H9 (cell line): ENCODE measurements at regions not wholly inside any gene's neighbourhood (a gene's known extent, or its start where the extent isn't known, plus 50 kb on each side); places are given as distances from the start of the nearest gene placed in this dataset.

ENCODE experiments used
- DNase-seq: peaks from one replicate; pipeline ENCODE4 v3.0.0-alpha.2; 2017
- H2AFZ ChIP-seq: one replicate; pipeline ENCODE4 v1.6.1; 2013; ENCODE audit warnings: mild to moderate bottlenecking, low read length, control low read depth, moderate library complexity
- H2AK5ac ChIP-seq: 2 replicates; pipeline ENCODE4 v1.6.1; 2013; ENCODE audit warnings: low read length, control low read depth, mixed read lengths; ENCODE audit not compliant: insufficient read length
- H2BK120ac ChIP-seq: one replicate; pipeline ENCODE4 v1.6.1; 2013; ENCODE audit warnings: low read depth, mild to moderate bottlenecking, low read length, control low read depth, inconsistent platforms; ENCODE audit not compliant: poor library complexity, severe bottlenecking
- H2BK12ac ChIP-seq: 2 replicates; pipeline ENCODE4 v1.6.1; 2013; ENCODE audit warnings: low read length, control low read depth, mixed read lengths, low read depth; ENCODE audit not compliant: insufficient read length
- H2BK15ac ChIP-seq: 2 replicates; pipeline ENCODE4 v1.6.1; 2013; ENCODE audit warnings: low read depth, low read length, control low read depth
- H2BK20ac ChIP-seq: one replicate; pipeline ENCODE4 v1.6.1; 2013; ENCODE audit warnings: low read depth, mild to moderate bottlenecking, low read length, control low read depth, inconsistent platforms; ENCODE audit not compliant: poor library complexity, severe bottlenecking
- H2BK5ac ChIP-seq: 2 replicates; pipeline ENCODE4 v1.6.1; 2013; ENCODE audit warnings: low read length, control low read depth, mixed read lengths; ENCODE audit not compliant: insufficient read length
- H3K14ac ChIP-seq: 2 replicates; pipeline ENCODE4 v1.6.1; 2013; ENCODE audit warnings: low read length, control low read depth; ENCODE audit not compliant: insufficient read depth
- H3K18ac ChIP-seq: 2 replicates; pipeline ENCODE4 v1.6.1; 2013; ENCODE audit warnings: low read depth, mild to moderate bottlenecking, mixed read lengths, low read length, control low read depth; ENCODE audit not compliant: insufficient read length
- H3K23ac ChIP-seq: 2 replicates; pipeline ENCODE4 v1.6.1; 2013; ENCODE audit warnings: low read length, control low read depth, mixed read lengths, low read depth; ENCODE audit not compliant: insufficient read length
- H3K23me2 ChIP-seq: 2 replicates; pipeline ENCODE4 v1.6.1; 2013; ENCODE audit warnings: low read depth, mild to moderate bottlenecking, mixed read lengths, low read length, control low read depth; ENCODE audit not compliant: insufficient read length, poor library complexity, severe bottlenecking
- H3K27ac ChIP-seq: 2 replicates; pipeline ENCODE4 v1.5.1; 2013; ENCODE audit warnings: low read length, control low read depth, mixed read lengths, low read depth; ENCODE audit not compliant: insufficient read length
- H3K27me3 ChIP-seq: 2 replicates; pipeline ENCODE4 v1.6.1; 2013; ENCODE audit warnings: low read length, control low read depth, inconsistent platforms; ENCODE audit not compliant: insufficient read depth
- H3K4ac ChIP-seq: 2 replicates; pipeline ENCODE4 v1.6.1; 2013; ENCODE audit warnings: low read depth, mild to moderate bottlenecking, control low read depth, inconsistent platforms, low read length, moderate library complexity
- H3K4me1 ChIP-seq: 2 replicates; pipeline ENCODE4 v1.6.1; 2013; ENCODE audit warnings: low read length, control low read depth, inconsistent platforms; ENCODE audit not compliant: insufficient read depth
- H3K4me2 ChIP-seq: 2 replicates; pipeline ENCODE4 v1.6.1; 2013; ENCODE audit warnings: low read length, control low read depth, mixed read lengths; ENCODE audit not compliant: insufficient read length, insufficient read depth
- H3K56ac ChIP-seq: 2 replicates; pipeline ENCODE4 v1.6.1; 2013; ENCODE audit warnings: low read depth, mild to moderate bottlenecking, mixed read lengths, low read length, control low read depth; ENCODE audit not compliant: insufficient read length
- H3K79me1 ChIP-seq: 2 replicates; pipeline ENCODE4 v1.6.1; 2013; ENCODE audit warnings: low read depth, mild to moderate bottlenecking, moderate library complexity, low read length, control low read depth, inconsistent platforms; ENCODE audit not compliant: insufficient read depth, poor library complexity, severe bottlenecking
- H3K79me2 ChIP-seq: 2 replicates; pipeline ENCODE4 v1.6.1; 2013; ENCODE audit warnings: low read length, control low read depth, inconsistent platforms; ENCODE audit not compliant: insufficient read depth
- H3K9ac ChIP-seq: 2 replicates; pipeline ENCODE4 v1.6.1; 2013; ENCODE audit warnings: low read length, control low read depth, mixed read lengths; ENCODE audit not compliant: insufficient read length; ENCODE audit errors: extremely low read depth
- H3K9me3 ChIP-seq: one replicate; pipeline ENCODE4 v1.6.1; 2013; ENCODE audit warnings: low read depth, low read length, inconsistent platforms; ENCODE audit not compliant: control insufficient read depth
- H3T11ph ChIP-seq: one replicate; pipeline ENCODE4 v1.6.1; 2013; ENCODE audit warnings: mild to moderate bottlenecking, low read length, control low read depth, inconsistent platforms
- H4K20me1 ChIP-seq: one replicate; pipeline ENCODE4 v1.6.1; 2013; ENCODE audit not compliant: control insufficient read depth, insufficient read length, insufficient read depth
- H4K5ac ChIP-seq: 2 replicates; pipeline ENCODE4 v1.6.1; 2013; ENCODE audit warnings: low read depth, mild to moderate bottlenecking, mixed read lengths, low read length, control low read depth; ENCODE audit not compliant: insufficient read length
- H4K8ac ChIP-seq: replicated peaks from 2 replicates; pipeline ENCODE4 v1.6.1; 2013; ENCODE audit warnings: low read length, control low read depth, mixed read lengths, low read depth; ENCODE audit not compliant: insufficient read length
- H4K91ac ChIP-seq: 2 replicates; pipeline ENCODE4 v1.6.1; 2013; ENCODE audit warnings: low read depth, mild to moderate bottlenecking, moderate library complexity, mixed read lengths, low read length, control low read depth; ENCODE audit not compliant: insufficient read length
- H3K27ac Mint-ChIP-seq, 3 experiments: 2 replicates in 2 of 3; 3 replicates in 1 of 3; pipeline ENCODE4 v1.8.0; 2020 to 2021; ENCODE audit warnings: mixed read lengths in 3 of 3, mild to moderate bottlenecking in 1 of 3, moderate library complexity in 1 of 3
- H3K27me3 Mint-ChIP-seq: 2 replicates; pipeline ENCODE4 v1.8.0; 2021; ENCODE audit warnings: low read depth, mild to moderate bottlenecking, moderate library complexity, mixed read lengths
- H3K36me3 Mint-ChIP-seq, 3 experiments: 2 replicates in 2 of 3; 3 replicates in 1 of 3; pipeline ENCODE4 v1.8.0; 2020 to 2021; ENCODE audit warnings: low read depth in 3 of 3, mixed read lengths in 3 of 3; ENCODE audit not compliant: insufficient read depth in 1 of 3
- H3K4me1 Mint-ChIP-seq, 2 experiments: 2 replicates each; pipeline ENCODE4 v1.8.0; 2020; ENCODE audit warnings: mixed read lengths in 2 of 2
- H3K4me3 Mint-ChIP-seq, 2 experiments: 2 replicates in 1 of 2; 3 replicates in 1 of 2; pipeline ENCODE4 v1.8.0; 2020 to 2021; ENCODE audit warnings: mild to moderate bottlenecking in 2 of 2, mixed read lengths in 2 of 2, moderate library complexity in 1 of 2
- H3K9me3 Mint-ChIP-seq, 2 experiments: 2 replicates in 1 of 2; 3 replicates in 1 of 2; pipeline ENCODE4 v1.8.0; 2020; ENCODE audit warnings: mild to moderate bottlenecking in 2 of 2, mixed read lengths in 2 of 2, moderate library complexity in 1 of 2
- CTCF ChIP-seq: fragments of 200-600 bp; sonication (generic); conservative IDR thresholded peaks from 3 replicates; pipeline ENCODE4 v1.8.0; 2021; ENCODE audit warnings: antibody characterized with exemption, mild to moderate bottlenecking
- WGBS: extraction: QIAGEN DNeasy Blood & Tissue Kit; methylation state at CpG from one replicate; pipeline ENCODE4 v1.1.7; 2013; ENCODE audit warnings: missing lambda C conversion rate, low lambda C conversion rate, mixed read lengths; ENCODE audit not compliant: insufficient read length; ENCODE audit errors: extremely low coverage; 5-methylcytosine and 5-hydroxymethylcytosine counted together

DNA sequence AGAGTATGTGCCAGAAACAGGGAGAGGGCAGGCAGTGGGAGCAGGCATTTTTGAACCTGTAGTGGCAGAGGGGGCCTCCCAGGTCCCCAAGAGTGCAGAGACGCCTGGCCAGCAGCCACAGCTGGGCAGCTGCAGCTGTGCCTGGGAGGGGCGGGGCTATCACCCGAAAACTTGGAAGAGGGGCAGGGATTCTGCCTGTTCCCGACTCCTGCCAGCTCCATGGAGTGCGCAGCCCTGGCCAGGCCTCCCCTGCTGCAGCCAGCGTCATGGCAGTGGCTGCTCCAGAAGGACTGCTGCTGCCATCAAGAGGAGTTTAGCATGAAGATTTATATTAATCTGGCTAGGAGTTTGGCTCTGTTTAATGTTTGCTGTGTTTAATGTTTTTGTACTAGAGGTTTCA is 532.1 kb upstream of the PITX2 start:
- Histone ChIP-seq H3K18ac (no peak overlapping the region), H2BK5ac (no peak overlapping the region), H4K8ac (no peak overlapping the region), H3K23me2 (no peaks in the 10 kb centered on the region), H3K9me3 (no peaks in the 10 kb centered on the region), H3K14ac (no peak overlapping the region), H4K5ac (no peak overlapping the region), H2BK12ac (no peak overlapping the region), H3K27me3 (no peaks in the 10 kb centered on the region), H3K23ac (no peak overlapping the region), H3K4me2 (no peak overlapping the region), H3K4me1 (no peaks in the 10 kb centered on the region), H4K20me1 (no peaks in the 10 kb centered on the region), H4K91ac (no peak overlapping the region), H3K4ac (no peak overlapping the region), H2BK120ac (no peak overlapping the region), H3K9ac (no peak overlapping the region), H2AFZ (no peak overlapping the region), H3T11ph (no peak overlapping the region), H3K27ac (no peak overlapping the region), H3K79me2 (no peaks in the 10 kb centered on the region), H2AK5ac (no peak overlapping the region), H2BK15ac (no peak overlapping the region), H3K79me1 (no peaks in the 10 kb centered on the region), H3K56ac (no peak overlapping the region), H2BK20ac (no peak overlapping the region)
- no CpG with 5 or more reads among the region's 6 CpGs for WGBS
- Mint-ChIP-seq H3K9me3 (peaks cover 22 to 24% of the 10 kb centered on the region in 2 experiments), H3K27me3 (peaks cover 2% of the 10 kb centered on the region; the same call in 1 of the 2 replicates), H3K36me3 (peaks cover 7 to 12% (median 11%) of the 10 kb centered on the region in 3 experiments; a peak in 5 of 7 replicates), H3K27ac (no peak overlapping the region), H3K4me1 (no peaks in the 10 kb centered on the region), H3K4me3 (no peak overlapping the region)
- DNase-seq: no peak
- TF ChIP-seq CTCF: no peak
